Calu3 (cell line): ENCODE measurements at regions not wholly inside any gene's neighbourhood (a gene's known extent, or its start where the extent isn't known, plus 50 kb on each side); places are given as distances from the start of the nearest gene placed in this dataset.

Experiments
- BruUV-seq: library from RNA; stranded (reverse); fragments of 400-500 nt; replicated peaks from 2 replicates; lab custom pipeline; 2021; lab: Mats Ljungman, UMichigan
- CTCF ChIA-PET: fragments of 300-600 bp; sonication (Branson Sonifier 250); formaldehyde crosslinking; loops from one replicate; lab custom pipeline; 2022; ENCODE audit warnings: antibody characterized with exemption; lab: Charles Lee
- DNase-seq: peaks from one replicate; pipeline ENCODE4 v3.0.0; 2022
- H3K27ac Mint-ChIP-seq: one replicate; pipeline ENCODE4 v1.8.0; 2022; ENCODE audit warnings: mixed read lengths; ENCODE audit not compliant: unreplicated experiment
- H3K27me3 Mint-ChIP-seq: one replicate; pipeline ENCODE4 v1.8.0; 2022; ENCODE audit warnings: mixed read lengths; ENCODE audit not compliant: unreplicated experiment
- H3K36me3 Mint-ChIP-seq: one replicate; pipeline ENCODE4 v1.8.0; 2022; ENCODE audit warnings: mild to moderate bottlenecking, moderate library complexity, mixed read lengths; ENCODE audit not compliant: insufficient read depth, unreplicated experiment
- H3K4me1 Mint-ChIP-seq: one replicate; pipeline ENCODE4 v1.8.0; 2022; ENCODE audit warnings: mild to moderate bottlenecking, low read depth, mixed read lengths; ENCODE audit not compliant: unreplicated experiment
- H3K4me3 Mint-ChIP-seq: one replicate; pipeline ENCODE4 v1.8.0; 2022; ENCODE audit warnings: mild to moderate bottlenecking, low read depth, moderate library complexity, mixed read lengths; ENCODE audit not compliant: unreplicated experiment
- H3K9me3 Mint-ChIP-seq: one replicate; pipeline ENCODE4 v1.8.0; 2022; ENCODE audit warnings: low read depth, mixed read lengths; ENCODE audit not compliant: unreplicated experiment
- CTCF ChIP-seq: fragments of 200-600 bp; IDR thresholded peaks from one replicate; pipeline ENCODE4 v1.8.0; 2022; ENCODE audit warnings: antibody characterized with exemption; ENCODE audit not compliant: unreplicated experiment
- intact Hi-C: fragments of 100-400 bp; cut with micrococcal nuclease; formaldehyde crosslinking; loops from one replicate; pipeline ENCODE4 v1.10.0; 2022; ENCODE audit not compliant: unreplicated experiment

- intact Hi-C loops, result no loop called here
- CTCF ChIA-PET, result no interaction called here
- BruUV-seq, result no TSS peak
- no peaks in the 10 kb centered on the region for H3K36me3 Mint-ChIP-seq
- no peak for DNase-seq
- no peak overlapping the region for H3K27ac Mint-ChIP-seq
- H3K27me3 Mint-ChIP-seq, result peaks cover 17% of the 10 kb centered on the region
- H3K4me3 Mint-ChIP-seq, result no peak overlapping the region
- H3K9me3 Mint-ChIP-seq, result peaks cover 9% of the 10 kb centered on the region
- H3K4me1 Mint-ChIP-seq, result peaks cover 8% of the 10 kb centered on the region
- no peak for TF ChIP-seq CTCF
Measured at GRCh38 chr13:50348371-50348770, 333.1 kb downstream of the KCNRG start.

GRCh38 chr13:50352720-50353480 lies 337.7 kb downstream of the KCNRG start:
- Mint-ChIP-seq H3K27ac (no peak overlapping the region), H3K4me1 (peaks cover 10% of the 10 kb centered on the region), H3K4me3 (no peak overlapping the region), H3K27me3 (peaks cover 3% of the 10 kb centered on the region), H3K36me3 (no peaks in the 10 kb centered on the region), H3K9me3 (no peaks in the 10 kb centered on the region)
- TF ChIP-seq CTCF, result no peak
- intact Hi-C loops, result loop anchor here (10.0 kb wide), 1 partner anchor 68 kb away; no protein-coding TSS in a partner anchor
- no peak for DNase-seq
- no TSS peak for BruUV-seq
- CTCF ChIA-PET, result no interaction called here

GRCh38 chr13:50353651-50354415 lies 338.6 kb downstream of the KCNRG start:
- Mint-ChIP-seq H3K9me3 (no peaks in the 10 kb centered on the region), H3K27ac (no peak overlapping the region), H3K36me3 (no peaks in the 10 kb centered on the region), H3K27me3 (no peaks in the 10 kb centered on the region), H3K4me3 (no peak overlapping the region), H3K4me1 (peaks cover 15% of the 10 kb centered on the region)
- TF ChIP-seq CTCF, result no peak
- no TSS peak for BruUV-seq
- intact Hi-C loops, result loop anchor here (10.0 kb wide), 1 partner anchor 69 kb away; no protein-coding TSS in a partner anchor
- CTCF ChIA-PET, result no interaction called here
- DNase-seq, result no peak

- no peaks in the 10 kb centered on the region for H3K27me3 Mint-ChIP-seq
Measured at GRCh38 chr13:50355797-50356196, 340.6 kb downstream of the KCNRG start.

More at GRCh38 chr13:50355797-50356196, 340.6 kb downstream of the KCNRG start:
- intact Hi-C loops, result loop anchor here (10.0 kb wide), 1 partner anchor 71 kb away; no protein-coding TSS in a partner anchor
- no TSS peak for BruUV-seq
- Mint-ChIP-seq H3K9me3 (no peaks in the 10 kb centered on the region), H3K27ac (no peak overlapping the region), H3K4me3 (no peak overlapping the region), H3K36me3 (no peaks in the 10 kb centered on the region), H3K4me1 (peaks cover 15% of the 10 kb centered on the region)
- CTCF ChIA-PET, result no interaction called here
- TF ChIP-seq CTCF, result no peak
- no peak for DNase-seq
